H9 (cell line): ENCODE measurements at regions not wholly inside any gene's neighbourhood (a gene's known extent, or its start where the extent isn't known, plus 50 kb on each side); places are given as distances from the start of the nearest gene placed in this dataset.

Experiments used
- DNase-seq: peaks from one replicate; pipeline ENCODE4 v3.0.0-alpha.2; 2017
- H2AFZ ChIP-seq: one replicate; pipeline ENCODE4 v1.6.1; 2013; ENCODE audit warnings: mild to moderate bottlenecking, low read length, control low read depth, moderate library complexity
- H2AK5ac ChIP-seq: 2 replicates; pipeline ENCODE4 v1.6.1; 2013; ENCODE audit warnings: low read length, control low read depth, mixed read lengths; ENCODE audit not compliant: insufficient read length
- H2BK120ac ChIP-seq: one replicate; pipeline ENCODE4 v1.6.1; 2013; ENCODE audit warnings: low read depth, mild to moderate bottlenecking, low read length, control low read depth, inconsistent platforms; ENCODE audit not compliant: poor library complexity, severe bottlenecking
- H2BK12ac ChIP-seq: 2 replicates; pipeline ENCODE4 v1.6.1; 2013; ENCODE audit warnings: low read length, control low read depth, mixed read lengths, low read depth; ENCODE audit not compliant: insufficient read length
- H2BK15ac ChIP-seq: 2 replicates; pipeline ENCODE4 v1.6.1; 2013; ENCODE audit warnings: low read depth, low read length, control low read depth
- H2BK20ac ChIP-seq: one replicate; pipeline ENCODE4 v1.6.1; 2013; ENCODE audit warnings: low read depth, mild to moderate bottlenecking, low read length, control low read depth, inconsistent platforms; ENCODE audit not compliant: poor library complexity, severe bottlenecking
- H2BK5ac ChIP-seq: 2 replicates; pipeline ENCODE4 v1.6.1; 2013; ENCODE audit warnings: low read length, control low read depth, mixed read lengths; ENCODE audit not compliant: insufficient read length
- H3K14ac ChIP-seq: 2 replicates; pipeline ENCODE4 v1.6.1; 2013; ENCODE audit warnings: low read length, control low read depth; ENCODE audit not compliant: insufficient read depth
- H3K18ac ChIP-seq: 2 replicates; pipeline ENCODE4 v1.6.1; 2013; ENCODE audit warnings: low read depth, mild to moderate bottlenecking, mixed read lengths, low read length, control low read depth; ENCODE audit not compliant: insufficient read length
- H3K23ac ChIP-seq: 2 replicates; pipeline ENCODE4 v1.6.1; 2013; ENCODE audit warnings: low read length, control low read depth, mixed read lengths, low read depth; ENCODE audit not compliant: insufficient read length
- H3K23me2 ChIP-seq: 2 replicates; pipeline ENCODE4 v1.6.1; 2013; ENCODE audit warnings: low read depth, mild to moderate bottlenecking, mixed read lengths, low read length, control low read depth; ENCODE audit not compliant: insufficient read length, poor library complexity, severe bottlenecking
- H3K27ac ChIP-seq: 2 replicates; pipeline ENCODE4 v1.5.1; 2013; ENCODE audit warnings: low read length, control low read depth, mixed read lengths, low read depth; ENCODE audit not compliant: insufficient read length
- H3K27me3 ChIP-seq: 2 replicates; pipeline ENCODE4 v1.6.1; 2013; ENCODE audit warnings: low read length, control low read depth, inconsistent platforms; ENCODE audit not compliant: insufficient read depth
- H3K4ac ChIP-seq: 2 replicates; pipeline ENCODE4 v1.6.1; 2013; ENCODE audit warnings: low read depth, mild to moderate bottlenecking, control low read depth, inconsistent platforms, low read length, moderate library complexity
- H3K4me1 ChIP-seq: 2 replicates; pipeline ENCODE4 v1.6.1; 2013; ENCODE audit warnings: low read length, control low read depth, inconsistent platforms; ENCODE audit not compliant: insufficient read depth
- H3K4me2 ChIP-seq: 2 replicates; pipeline ENCODE4 v1.6.1; 2013; ENCODE audit warnings: low read length, control low read depth, mixed read lengths; ENCODE audit not compliant: insufficient read length, insufficient read depth
- H3K56ac ChIP-seq: 2 replicates; pipeline ENCODE4 v1.6.1; 2013; ENCODE audit warnings: low read depth, mild to moderate bottlenecking, mixed read lengths, low read length, control low read depth; ENCODE audit not compliant: insufficient read length
- H3K79me1 ChIP-seq: 2 replicates; pipeline ENCODE4 v1.6.1; 2013; ENCODE audit warnings: low read depth, mild to moderate bottlenecking, moderate library complexity, low read length, control low read depth, inconsistent platforms; ENCODE audit not compliant: insufficient read depth, poor library complexity, severe bottlenecking
- H3K79me2 ChIP-seq: 2 replicates; pipeline ENCODE4 v1.6.1; 2013; ENCODE audit warnings: low read length, control low read depth, inconsistent platforms; ENCODE audit not compliant: insufficient read depth
- H3K9ac ChIP-seq: 2 replicates; pipeline ENCODE4 v1.6.1; 2013; ENCODE audit warnings: low read length, control low read depth, mixed read lengths; ENCODE audit not compliant: insufficient read length; ENCODE audit errors: extremely low read depth
- H3K9me3 ChIP-seq: one replicate; pipeline ENCODE4 v1.6.1; 2013; ENCODE audit warnings: low read depth, low read length, inconsistent platforms; ENCODE audit not compliant: control insufficient read depth
- H3T11ph ChIP-seq: one replicate; pipeline ENCODE4 v1.6.1; 2013; ENCODE audit warnings: mild to moderate bottlenecking, low read length, control low read depth, inconsistent platforms
- H4K20me1 ChIP-seq: one replicate; pipeline ENCODE4 v1.6.1; 2013; ENCODE audit not compliant: control insufficient read depth, insufficient read length, insufficient read depth
- H4K5ac ChIP-seq: 2 replicates; pipeline ENCODE4 v1.6.1; 2013; ENCODE audit warnings: low read depth, mild to moderate bottlenecking, mixed read lengths, low read length, control low read depth; ENCODE audit not compliant: insufficient read length
- H4K8ac ChIP-seq: replicated peaks from 2 replicates; pipeline ENCODE4 v1.6.1; 2013; ENCODE audit warnings: low read length, control low read depth, mixed read lengths, low read depth; ENCODE audit not compliant: insufficient read length
- H4K91ac ChIP-seq: 2 replicates; pipeline ENCODE4 v1.6.1; 2013; ENCODE audit warnings: low read depth, mild to moderate bottlenecking, moderate library complexity, mixed read lengths, low read length, control low read depth; ENCODE audit not compliant: insufficient read length
- H3K27ac Mint-ChIP-seq, 3 experiments: 2 replicates in 2 of 3; 3 replicates in 1 of 3; pipeline ENCODE4 v1.8.0; 2020 to 2021; ENCODE audit warnings: mixed read lengths in 3 of 3, mild to moderate bottlenecking in 1 of 3, moderate library complexity in 1 of 3
- H3K27me3 Mint-ChIP-seq: 2 replicates; pipeline ENCODE4 v1.8.0; 2021; ENCODE audit warnings: low read depth, mild to moderate bottlenecking, moderate library complexity, mixed read lengths
- H3K36me3 Mint-ChIP-seq, 3 experiments: 2 replicates in 2 of 3; 3 replicates in 1 of 3; pipeline ENCODE4 v1.8.0; 2020 to 2021; ENCODE audit warnings: low read depth in 3 of 3, mixed read lengths in 3 of 3; ENCODE audit not compliant: insufficient read depth in 1 of 3
- H3K4me1 Mint-ChIP-seq, 2 experiments: 2 replicates each; pipeline ENCODE4 v1.8.0; 2020; ENCODE audit warnings: mixed read lengths in 2 of 2
- H3K4me3 Mint-ChIP-seq, 2 experiments: 2 replicates in 1 of 2; 3 replicates in 1 of 2; pipeline ENCODE4 v1.8.0; 2020 to 2021; ENCODE audit warnings: mild to moderate bottlenecking in 2 of 2, mixed read lengths in 2 of 2, moderate library complexity in 1 of 2
- H3K9me3 Mint-ChIP-seq, 2 experiments: 2 replicates in 1 of 2; 3 replicates in 1 of 2; pipeline ENCODE4 v1.8.0; 2020; ENCODE audit warnings: mild to moderate bottlenecking in 2 of 2, mixed read lengths in 2 of 2, moderate library complexity in 1 of 2
- CTCF ChIP-seq: fragments of 200-600 bp; sonication (generic); conservative IDR thresholded peaks from 3 replicates; pipeline ENCODE4 v1.8.0; 2021; ENCODE audit warnings: antibody characterized with exemption, mild to moderate bottlenecking
- WGBS: extraction: QIAGEN DNeasy Blood & Tissue Kit; methylation state at CpG from one replicate; pipeline ENCODE4 v1.1.7; 2013; ENCODE audit warnings: missing lambda C conversion rate, low lambda C conversion rate, mixed read lengths; ENCODE audit not compliant: insufficient read length; ENCODE audit errors: extremely low coverage; 5-methylcytosine and 5-hydroxymethylcytosine counted together

GRCh38 chr2:122755281-122755780 is 999.9 kb downstream of the TSN start:
- H2AFZ ChIP-seq, result no peak overlapping the region
- H3K14ac ChIP-seq, result no peak overlapping the region
- H3K79me1 ChIP-seq, result no peaks in the 10 kb centered on the region
- H3K4me3 Mint-ChIP-seq, result no peak overlapping the region
- H3K18ac ChIP-seq, result no peak overlapping the region
- no CpG with 5 or more reads among the region's 3 CpGs for WGBS
- H3K9me3 ChIP-seq, result no peaks in the 10 kb centered on the region
- no peak overlapping the region for H3K56ac ChIP-seq
- H3K27ac ChIP-seq, result no peak overlapping the region
- no peak overlapping the region for H3T11ph ChIP-seq
- no peaks in the 10 kb centered on the region; the same call in 1 of the 2 replicates for H3K4me1 ChIP-seq
- H4K8ac ChIP-seq, result no peak overlapping the region
- no peaks in the 10 kb centered on the region for H3K27me3 ChIP-seq
- TF ChIP-seq CTCF, result no peak
- H3K4me2 ChIP-seq, result no peak overlapping the region
- no peak for DNase-seq
- no peaks in the 10 kb centered on the region for H4K20me1 ChIP-seq
- no peak overlapping the region for H3K4ac ChIP-seq
- H3K79me2 ChIP-seq, result no peaks in the 10 kb centered on the region
- H2AK5ac ChIP-seq, result no peak overlapping the region
- H3K27me3 Mint-ChIP-seq, result no peaks in the 10 kb centered on the region
- no peaks in the 10 kb centered on the region for H3K36me3 Mint-ChIP-seq
- no peak overlapping the region for H2BK20ac ChIP-seq
- no peak overlapping the region for H2BK120ac ChIP-seq
- no peak overlapping the region for H2BK12ac ChIP-seq
- no peak overlapping the region for H2BK15ac ChIP-seq
- no peak overlapping the region for H3K27ac Mint-ChIP-seq
- H3K23ac ChIP-seq, result no peak overlapping the region
- H3K4me1 Mint-ChIP-seq, result peaks cover 8 to 13% of the 10 kb centered on the region in 2 experiments
- H3K23me2 ChIP-seq, result no peaks in the 10 kb centered on the region
- no peak overlapping the region for H4K91ac ChIP-seq
- no peak overlapping the region for H4K5ac ChIP-seq
- no peak overlapping the region for H3K9ac ChIP-seq
- no peaks in the 10 kb centered on the region; a peak in 1 of 5 replicates for H3K9me3 Mint-ChIP-seq
- H2BK5ac ChIP-seq, result no peak overlapping the region
